ENCODE measurements at regions not wholly inside any gene's neighbourhood (a gene's known extent, or its start where the extent isn't known, plus 50 kb on each side); places are given as distances from the start of the nearest gene placed in this dataset.

DNA sequence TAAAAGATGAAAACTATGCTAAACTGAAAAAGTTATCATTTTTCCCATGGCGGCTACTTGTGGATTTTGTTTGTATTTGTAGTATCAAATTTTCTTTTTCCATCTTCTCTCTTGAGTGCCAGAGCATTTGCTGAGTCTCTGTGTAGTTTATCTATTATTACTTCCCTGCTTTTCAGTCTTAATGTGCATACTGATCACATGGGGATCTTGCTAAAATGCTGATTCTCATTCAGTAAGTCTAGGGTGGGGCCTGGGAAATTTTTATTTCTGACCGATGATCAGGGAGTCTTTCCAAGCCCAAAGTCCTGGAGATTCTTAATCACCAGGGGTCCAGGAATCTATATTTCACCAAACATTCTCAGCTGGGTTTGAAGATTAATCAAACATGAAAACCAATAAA, 189.0 kb upstream of the GOT2 start:
- TF ChIP-seq CTCF (IDR thresholded peaks at IDR 0.05) (no peak), POLR2A (IDR thresholded peaks at IDR 0.05) (no peak)
